C4-2B (cell line): ENCODE measurements at regions not wholly inside any gene's neighbourhood (a gene's known extent, or its start where the extent isn't known, plus 50 kb on each side); places are given as distances from the start of the nearest gene placed in this dataset.
"Not testable (repeated sequence)": the region's sequence is repeated elsewhere in the genome, so short reads cannot be mapped to it uniquely, and the experiment has no call there.

Experiments
- ZFX ChIP-seq: fragments of 450-650 bp; IDR thresholded peaks from 2 replicates; pipeline ENCODE4 v1.6.1; 2017
- TF ChIP-seq, protein P1 (sequence below): fragments of 450-650 bp; conservative IDR thresholded peaks from 2 replicates; pipeline ENCODE4 v1.5.1; 2017; ENCODE audit warnings: mild to moderate bottlenecking

DNA sequence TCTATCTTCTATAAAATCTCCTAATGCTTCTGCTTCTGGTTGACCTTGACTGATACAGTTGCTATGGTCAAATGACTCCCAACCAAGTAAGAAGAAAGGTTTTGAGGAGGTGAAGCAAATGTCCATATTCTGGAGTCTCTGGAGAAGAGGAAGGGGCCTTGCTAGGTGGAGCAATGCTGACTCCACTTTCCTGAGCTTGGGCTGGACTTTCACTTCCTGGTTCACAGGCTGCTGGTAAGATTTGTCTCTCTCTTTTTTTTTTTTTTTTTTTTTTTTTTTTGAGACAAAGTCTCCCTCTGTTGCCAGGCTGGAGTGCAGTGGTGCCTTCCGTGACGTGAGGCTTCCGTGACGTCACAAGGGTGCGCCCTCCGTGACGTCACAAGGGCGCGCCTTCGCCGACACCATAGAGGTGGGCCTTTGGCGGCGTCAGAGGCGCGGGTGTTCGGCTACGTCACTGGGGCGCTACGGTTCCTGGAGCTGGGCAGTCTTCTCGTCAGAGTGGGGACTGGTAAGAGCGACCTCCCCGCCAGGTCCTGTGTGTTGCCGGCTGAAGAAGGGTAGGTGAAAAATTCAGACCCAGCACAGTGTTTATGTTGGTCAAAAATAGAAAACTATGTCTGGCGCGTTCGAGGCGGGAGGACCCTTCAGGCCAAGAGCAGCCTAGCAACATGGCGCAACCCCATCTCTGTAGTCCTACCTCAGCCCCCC lies 93.7 kb upstream of the METTL14 start:
- TF ChIP-seq, protein P1, sequence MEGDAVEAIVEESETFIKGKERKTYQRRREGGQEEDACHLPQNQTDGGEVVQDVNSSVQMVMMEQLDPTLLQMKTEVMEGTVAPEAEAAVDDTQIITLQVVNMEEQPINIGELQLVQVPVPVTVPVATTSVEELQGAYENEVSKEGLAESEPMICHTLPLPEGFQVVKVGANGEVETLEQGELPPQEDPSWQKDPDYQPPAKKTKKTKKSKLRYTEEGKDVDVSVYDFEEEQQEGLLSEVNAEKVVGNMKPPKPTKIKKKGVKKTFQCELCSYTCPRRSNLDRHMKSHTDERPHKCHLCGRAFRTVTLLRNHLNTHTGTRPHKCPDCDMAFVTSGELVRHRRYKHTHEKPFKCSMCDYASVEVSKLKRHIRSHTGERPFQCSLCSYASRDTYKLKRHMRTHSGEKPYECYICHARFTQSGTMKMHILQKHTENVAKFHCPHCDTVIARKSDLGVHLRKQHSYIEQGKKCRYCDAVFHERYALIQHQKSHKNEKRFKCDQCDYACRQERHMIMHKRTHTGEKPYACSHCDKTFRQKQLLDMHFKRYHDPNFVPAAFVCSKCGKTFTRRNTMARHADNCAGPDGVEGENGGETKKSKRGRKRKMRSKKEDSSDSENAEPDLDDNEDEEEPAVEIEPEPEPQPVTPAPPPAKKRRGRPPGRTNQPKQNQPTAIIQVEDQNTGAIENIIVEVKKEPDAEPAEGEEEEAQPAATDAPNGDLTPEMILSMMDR, result not testable (repeated sequence)
- TF ChIP-seq ZFX, result 0 out of 2 replicates have a peak, but pooled peaks have one; percentile 22
